AG10803 (cell line): ENCODE measurements at regions not wholly inside any gene's neighbourhood (a gene's known extent, or its start where the extent isn't known, plus 50 kb on each side); places are given as distances from the start of the nearest gene placed in this dataset.
A peak's percentile ranks its signal among the peaks of the same experiment; 100 is the strongest.

Experiments used
- DNase-seq: peaks from one replicate; pipeline ENCODE4 v3.0.0; 2010; ENCODE audit warnings: low read depth
- H3K4me3 ChIP-seq: 2 replicates; pipeline ENCODE4 v1.5.1; 2011; ENCODE audit warnings: mild to moderate bottlenecking, low read length, control low read depth
- CTCF ChIP-seq: conservative IDR thresholded peaks from 2 replicates; pipeline ENCODE4 v1.5.1; 2011; ENCODE audit warnings: mild to moderate bottlenecking, low read length, control low read depth, inconsistent platforms

GRCh38 chr12:75710361-75711069 is 199.1 kb upstream of the KRR1 start:
- no peak overlapping the region for H3K4me3 ChIP-seq
- no peak for TF ChIP-seq CTCF
- peak; percentile 25 for DNase-seq

GRCh38 chr12:75709503-75709902 is 198.1 kb upstream of the KRR1 start:
- no peak overlapping the region for H3K4me3 ChIP-seq
- DNase-seq, result no peak
- no peak for TF ChIP-seq CTCF

- H3K4me3 ChIP-seq, result no peak overlapping the region
- no peak for TF ChIP-seq CTCF
- DNase-seq, result no peak
These were observed 197.4 kb upstream of the KRR1 start for GRCh38 chr12:75708802-75709201.

- DNase-seq, result no peak
- TF ChIP-seq CTCF, result no peak
- no peak overlapping the region for H3K4me3 ChIP-seq
These were observed 196.6 kb upstream of the KRR1 start for GRCh38 chr12:75707983-75708382.

GRCh38 chr12:75706786-75707605 is 195.6 kb upstream of the KRR1 start:
- TF ChIP-seq CTCF, result no peak
- no peak overlapping the region for H3K4me3 ChIP-seq
- peak; percentile 50 for DNase-seq

- peak; percentile 88 for DNase-seq
- no peak overlapping the region for H3K4me3 ChIP-seq
- no peak for TF ChIP-seq CTCF
These were observed 194.6 kb upstream of the KRR1 start for GRCh38 chr12:75705749-75706711.
